Endodermal cell (in vitro differentiated cells): ENCODE measurements at regions not wholly inside any gene's neighbourhood (a gene's known extent, or its start where the extent isn't known, plus 50 kb on each side); places are given as distances from the start of the nearest gene placed in this dataset.

ENCODE experiments used
- DNase-seq: peaks from one replicate; pipeline ENCODE4 v3.0.0-alpha.2; 2017
- H3K27ac ChIP-seq: 2 replicates; pipeline ENCODE4 v1.5.1; 2013; ENCODE audit warnings: mild to moderate bottlenecking, low read depth, low read length, moderate library complexity
- H3K27me3 ChIP-seq: 2 replicates; pipeline ENCODE4 v1.6.1; 2013; ENCODE audit warnings: mild to moderate bottlenecking, low read length, moderate library complexity; ENCODE audit not compliant: insufficient read depth, control insufficient read depth, poor library complexity, severe bottlenecking
- H3K36me3 ChIP-seq: 2 replicates; pipeline ENCODE4 v1.7.0; 2013; ENCODE audit warnings: mild to moderate bottlenecking, low read length, moderate library complexity; ENCODE audit not compliant: control insufficient read depth, insufficient read depth
- H3K4me1 ChIP-seq: one replicate; pipeline ENCODE4 v1.7.0; 2013; ENCODE audit warnings: low read length; ENCODE audit not compliant: control insufficient read depth, insufficient read depth
- H3K4me3 ChIP-seq: 2 replicates; pipeline ENCODE4 v1.5.1; 2013; ENCODE audit warnings: mild to moderate bottlenecking, low read length, moderate library complexity
- H3K9ac ChIP-seq: 2 replicates; pipeline ENCODE4 v1.6.1; 2013; ENCODE audit warnings: mild to moderate bottlenecking, low read length, moderate library complexity; ENCODE audit not compliant: poor library complexity, severe bottlenecking; ENCODE audit errors: extremely low read depth
- H3K9me3 ChIP-seq: 2 replicates; pipeline ENCODE4 v1.6.1; 2013; ENCODE audit warnings: mild to moderate bottlenecking, low read length, moderate library complexity; ENCODE audit not compliant: control insufficient read depth
- H3K27ac Mint-ChIP-seq: 2 replicates; pipeline ENCODE4 v1.8.0; 2020; ENCODE audit warnings: mixed read lengths
- H3K27me3 Mint-ChIP-seq: 2 replicates; pipeline ENCODE4 v1.8.0; 2021; ENCODE audit warnings: mild to moderate bottlenecking, mixed read lengths; ENCODE audit not compliant: insufficient read depth
- H3K36me3 Mint-ChIP-seq: 2 replicates; pipeline ENCODE4 v1.8.0; 2020; ENCODE audit warnings: low read depth, mixed read lengths
- H3K4me1 Mint-ChIP-seq: 2 replicates; pipeline ENCODE4 v1.8.0; 2020; ENCODE audit warnings: mixed read lengths
- H3K4me3 Mint-ChIP-seq: 2 replicates; pipeline ENCODE4 v1.8.0; 2020; ENCODE audit warnings: mild to moderate bottlenecking, moderate library complexity, mixed read lengths
- H3K9me3 Mint-ChIP-seq: 2 replicates; pipeline ENCODE4 v1.8.0; 2020; ENCODE audit warnings: mild to moderate bottlenecking, mixed read lengths
- CTCF ChIP-seq: fragments of 200-600 bp; sonication (generic); conservative IDR thresholded peaks from 2 replicates; pipeline ENCODE4 v1.5.0; 2021; ENCODE audit warnings: antibody characterized with exemption, mild to moderate bottlenecking
- WGBS, 2 experiments: methylation state at CpG; one replicate each; pipeline versions ENCODE4 v1.1.5 to v1.1.7; 2013; ENCODE audit warnings: missing lambda C conversion rate in 2 of 2, mixed read lengths in 1 of 2; ENCODE audit not compliant: insufficient coverage in 1 of 2, insufficient read length in 1 of 2; 5-methylcytosine and 5-hydroxymethylcytosine counted together

DNA sequence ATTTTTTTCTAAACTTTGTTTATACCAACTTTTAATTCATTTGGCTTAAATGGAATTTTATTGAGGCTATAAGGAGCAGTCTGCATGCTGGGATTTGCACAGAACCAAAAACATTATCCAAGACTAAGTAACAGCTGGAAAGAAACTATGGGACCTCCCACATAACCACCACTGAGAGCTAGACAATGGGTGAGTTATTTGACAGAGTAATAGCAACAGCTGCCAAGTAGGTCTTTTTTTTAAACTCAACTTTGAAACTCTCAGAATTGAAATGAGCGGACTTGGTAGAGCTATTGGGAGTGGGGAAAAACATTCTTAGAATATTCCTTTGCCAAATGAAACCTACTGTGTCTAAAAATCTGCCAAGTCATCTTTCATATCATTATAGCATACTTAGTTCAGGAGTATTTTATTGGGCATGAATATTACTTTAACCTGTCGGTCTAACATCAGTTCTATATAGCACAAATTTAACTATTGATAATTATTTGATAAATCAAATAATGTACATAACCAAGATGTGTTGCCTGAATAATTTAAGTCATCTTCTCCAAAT lies 1428.0 kb downstream of the PCDH7 start:
- no peak for TF ChIP-seq CTCF
- H3K27ac Mint-ChIP-seq: no peak overlapping the region
- Histone ChIP-seq H3K4me3 (no peak overlapping the region), H3K36me3 (no peaks in the 10 kb centered on the region), H3K9ac (no peak overlapping the region), H3K27me3 (no peaks in the 10 kb centered on the region), H3K27ac (no peak overlapping the region), H3K9me3 (no peaks in the 10 kb centered on the region), H3K4me1 (no peaks in the 10 kb centered on the region)
- no peak overlapping the region for H3K4me3 Mint-ChIP-seq
- no peaks in the 10 kb centered on the region for H3K4me1 Mint-ChIP-seq
- DNase-seq: no peak
- WGBS, 2 experiments: no CpG with 5 or more reads among the region's 2 CpGs
- no peaks in the 10 kb centered on the region for H3K27me3 Mint-ChIP-seq
- H3K36me3 Mint-ChIP-seq: no peaks in the 10 kb centered on the region
- peaks cover 3% of the 10 kb centered on the region for H3K9me3 Mint-ChIP-seq

- Histone ChIP-seq H3K4me3 (no peak overlapping the region), H3K9me3 (no peaks in the 10 kb centered on the region), H3K27ac (no peak overlapping the region), H3K36me3 (no peaks in the 10 kb centered on the region), H3K4me1 (no peaks in the 10 kb centered on the region), H3K9ac (no peak overlapping the region), H3K27me3 (no peaks in the 10 kb centered on the region)
- 78 to 79% methylated on average over 1 of the region's 1 CpG for WGBS, 2 experiments
- no peaks in the 10 kb centered on the region for H3K36me3 Mint-ChIP-seq
- TF ChIP-seq CTCF: no peak
- H3K27ac Mint-ChIP-seq: no peak overlapping the region
- no peaks in the 10 kb centered on the region for H3K4me1 Mint-ChIP-seq
- H3K9me3 Mint-ChIP-seq: no peaks in the 10 kb centered on the region
- no peaks in the 10 kb centered on the region for H3K27me3 Mint-ChIP-seq
- no peak for DNase-seq
- H3K4me3 Mint-ChIP-seq: no peak overlapping the region
These were observed 1438.8 kb downstream of the PCDH7 start for GRCh38 chr4:32158961-32159360.

DNA sequence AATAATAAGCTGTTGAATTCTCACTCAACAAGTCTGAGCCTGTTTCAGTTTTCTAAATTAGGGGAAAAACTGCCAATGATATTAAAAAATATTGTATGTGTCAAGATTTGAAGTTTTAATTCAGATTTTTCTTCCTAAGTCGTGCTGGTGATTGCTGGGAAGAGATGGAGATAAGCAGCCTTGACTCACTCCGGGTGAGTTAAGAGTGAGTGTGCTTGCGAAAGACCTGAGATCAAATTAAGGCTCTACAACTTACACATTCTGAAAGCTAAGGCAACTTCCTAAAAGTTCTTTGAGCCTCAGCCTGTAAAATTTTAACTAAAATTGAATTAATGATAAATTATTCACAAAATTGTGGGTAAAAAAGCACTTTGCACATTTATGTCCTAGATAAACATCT lies 1441.2 kb downstream of the PCDH7 start:
- Mint-ChIP-seq H3K9me3 (no peaks in the 10 kb centered on the region), H3K27me3 (no peaks in the 10 kb centered on the region), H3K36me3 (no peaks in the 10 kb centered on the region), H3K4me1 (no peaks in the 10 kb centered on the region), H3K27ac (no peak overlapping the region), H3K4me3 (no peak overlapping the region)
- H3K4me1 ChIP-seq: no peaks in the 10 kb centered on the region
- 84% methylated on average over 3 of the region's 3 CpGs; no CpG with 5 or more reads in 1 of the 2 experiments for WGBS, 2 experiments
- no peaks in the 10 kb centered on the region for H3K36me3 ChIP-seq
- no peak for TF ChIP-seq CTCF
- H3K9ac ChIP-seq: no peak overlapping the region
- H3K9me3 ChIP-seq: no peaks in the 10 kb centered on the region
- H3K4me3 ChIP-seq: no peak overlapping the region
- no peak for DNase-seq
- no peaks in the 10 kb centered on the region for H3K27me3 ChIP-seq
- no peak overlapping the region for H3K27ac ChIP-seq
